OCI-M2 (cell line): ENCODE measurements at regions not wholly inside any gene's neighbourhood (a gene's known extent, or its start where the extent isn't known, plus 50 kb on each side); places are given as distances from the start of the nearest gene placed in this dataset.

Experiments used
- DNase-seq: peaks from one replicate; lab custom pipeline; 2025; ENCODE audit not compliant: unreplicated experiment; lab: John Stamatoyannopoulos, UW

GRCh38 chr4:141395919-141396318 lies 175.2 kb downstream of the ZNF330 start:
- DNase-seq: no peak

GRCh38 chr4:141402712-141403111 lies 182.0 kb downstream of the ZNF330 start:
- DNase-seq: no peak

GRCh38 chr4:141403782-141404181 lies 183.1 kb downstream of the ZNF330 start:
- no peak for DNase-seq

- no peak for DNase-seq
Observed at GRCh38 chr4:141406237-141406636, 185.5 kb downstream of the ZNF330 start.

DNA sequence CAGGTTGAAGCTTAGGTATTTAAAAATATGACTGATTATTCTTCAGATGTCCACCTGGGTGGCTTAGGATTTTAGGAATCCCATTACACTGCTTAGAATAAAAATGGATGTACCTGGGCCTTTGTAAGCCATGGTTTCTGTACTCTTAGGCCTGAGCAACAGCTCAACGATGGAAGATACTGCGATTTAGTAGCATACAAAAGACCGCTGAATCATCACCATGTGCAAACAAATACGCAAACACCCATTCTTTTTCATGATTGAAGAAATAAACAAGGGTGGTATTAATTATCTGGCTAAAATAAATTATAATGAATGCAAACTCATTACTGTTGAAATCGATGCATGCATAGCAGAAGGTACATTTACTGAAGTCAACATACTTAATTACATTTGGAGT lies 188.9 kb downstream of the ZNF330 start:
- no peak for DNase-seq

DNA sequence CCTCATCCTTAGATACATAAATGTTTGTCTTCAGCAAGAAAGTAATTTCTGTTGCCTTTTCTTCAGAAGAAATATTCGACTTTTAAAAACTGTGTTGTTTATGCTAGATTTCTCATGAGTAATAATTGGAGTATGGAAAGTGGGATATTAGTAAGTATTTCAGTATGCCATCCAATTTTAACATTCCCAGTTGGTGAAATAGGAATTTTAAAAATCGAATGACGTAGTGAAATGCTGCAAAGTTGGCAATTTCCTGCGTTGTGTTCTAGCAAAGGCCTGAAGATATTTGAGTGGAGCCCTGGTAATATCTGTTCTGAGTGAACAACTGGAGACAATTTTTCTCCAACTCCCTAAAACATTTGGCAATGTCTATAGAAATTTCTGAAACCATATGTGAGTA lies 190.1 kb downstream of the ZNF330 start:
- no peak for DNase-seq

GRCh38 chr4:141411936-141412335 lies 191.2 kb downstream of the ZNF330 start:
- DNase-seq: no peak

DNA sequence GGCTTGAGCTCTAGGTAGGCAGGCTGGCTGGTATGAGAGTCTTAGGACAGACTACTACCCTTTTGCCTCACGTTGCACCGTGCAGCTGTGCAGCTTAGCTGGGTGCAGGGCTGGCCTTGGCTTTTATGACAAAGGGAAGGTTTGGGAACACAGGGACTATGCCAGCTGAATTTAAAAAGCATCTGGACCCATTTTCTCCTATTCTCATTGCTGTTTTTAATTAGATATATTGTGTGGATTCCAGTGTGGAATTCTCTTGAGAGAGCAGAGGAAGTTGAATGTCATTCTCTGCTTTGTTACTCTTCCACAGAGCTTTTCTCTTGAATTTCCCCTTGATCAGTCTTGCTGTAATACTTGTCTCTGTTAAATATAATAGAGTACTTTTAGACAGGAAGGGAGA lies 192.7 kb downstream of the ZNF330 start:
- DNase-seq: no peak

GRCh38 chr4:141415651-141416050 lies 195.0 kb downstream of the ZNF330 start:
- no peak for DNase-seq

DNA sequence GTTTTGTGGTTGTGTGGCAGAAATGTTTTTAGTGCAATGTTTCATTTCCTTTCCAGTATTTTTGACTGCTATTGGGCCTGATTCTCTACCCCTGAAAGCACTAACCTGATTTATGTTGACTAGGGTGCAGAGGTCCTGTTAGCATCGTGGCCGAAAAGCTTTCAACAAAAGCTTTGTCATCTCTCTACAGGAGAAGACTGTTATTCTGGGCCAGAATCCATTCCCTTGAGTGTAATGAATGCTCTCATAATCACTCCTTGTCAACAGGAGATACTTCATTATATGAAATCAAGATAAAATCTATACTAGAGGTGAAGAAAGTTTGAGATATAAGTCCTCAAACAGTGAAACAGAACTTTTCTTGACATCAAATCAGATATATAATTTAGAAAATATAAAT lies 195.5 kb downstream of the ZNF330 start:
- DNase-seq: no peak

- DNase-seq: no peak
Observed at GRCh38 chr4:141416677-141417363, 196.1 kb downstream of the ZNF330 start.

- DNase-seq: no peak
Observed at GRCh38 chr4:141417387-141417786, 196.7 kb downstream of the ZNF330 start.

- no peak for DNase-seq
Observed at GRCh38 chr4:141425124-141425523, 204.4 kb downstream of the ZNF330 start.

DNA sequence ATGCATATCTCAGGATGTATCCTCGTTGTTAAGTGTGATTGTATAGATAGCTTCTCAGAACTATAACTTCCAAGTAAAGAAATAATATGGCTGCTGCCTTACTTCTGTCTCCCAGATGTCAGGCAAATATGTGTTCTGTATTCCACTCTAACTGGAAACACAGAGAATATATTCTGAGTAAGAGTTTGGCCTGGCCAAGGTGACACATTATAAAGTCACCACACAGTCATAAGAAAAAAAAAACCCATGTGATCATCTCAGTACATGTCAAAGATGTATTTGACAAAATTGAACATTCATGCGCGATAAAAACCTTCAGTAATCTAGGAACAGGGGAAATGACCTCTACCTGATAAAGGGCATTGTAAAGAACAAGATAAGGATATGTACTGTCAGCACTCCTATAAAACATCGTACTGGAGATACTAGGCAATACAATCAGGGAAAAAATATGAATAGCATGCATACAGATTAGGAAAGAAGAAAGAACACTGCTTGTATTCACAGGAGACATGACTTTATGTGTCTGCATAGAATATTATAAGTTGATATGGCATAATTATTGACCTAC lies 207.1 kb downstream of the ZNF330 start:
- DNase-seq: no peak

- DNase-seq: no peak
Observed at GRCh38 chr4:141429933-141430332, 206.4 kb upstream of the IL15 start.

- no peak for DNase-seq
Observed at GRCh38 chr4:141430686-141431085, 205.7 kb upstream of the IL15 start.

GRCh38 chr4:141432000-141432712 lies 204.2 kb upstream of the IL15 start:
- DNase-seq: no peak

- DNase-seq: no peak
Observed at GRCh38 chr4:141435446-141436225, 200.7 kb upstream of the IL15 start.

DNA sequence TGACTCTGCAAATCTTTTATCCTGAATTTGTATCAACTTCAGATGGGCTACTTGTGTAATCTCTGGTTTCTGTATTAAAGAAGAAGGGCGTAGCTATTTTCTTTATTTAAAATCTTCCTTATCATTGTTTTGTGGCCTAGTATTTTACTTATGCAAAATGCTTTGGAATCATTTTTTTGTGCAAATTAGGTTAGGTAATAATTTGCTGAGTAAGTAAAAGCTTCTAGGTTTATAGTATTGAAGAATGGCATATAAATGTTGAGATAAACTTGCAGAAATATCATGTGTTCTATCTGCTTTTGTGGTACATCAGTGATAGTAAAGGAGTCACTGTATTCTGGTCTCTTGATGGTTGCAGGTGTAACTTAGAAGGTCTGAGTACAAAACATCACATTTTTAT lies 197.2 kb upstream of the IL15 start:
- DNase-seq: no peak

DNA sequence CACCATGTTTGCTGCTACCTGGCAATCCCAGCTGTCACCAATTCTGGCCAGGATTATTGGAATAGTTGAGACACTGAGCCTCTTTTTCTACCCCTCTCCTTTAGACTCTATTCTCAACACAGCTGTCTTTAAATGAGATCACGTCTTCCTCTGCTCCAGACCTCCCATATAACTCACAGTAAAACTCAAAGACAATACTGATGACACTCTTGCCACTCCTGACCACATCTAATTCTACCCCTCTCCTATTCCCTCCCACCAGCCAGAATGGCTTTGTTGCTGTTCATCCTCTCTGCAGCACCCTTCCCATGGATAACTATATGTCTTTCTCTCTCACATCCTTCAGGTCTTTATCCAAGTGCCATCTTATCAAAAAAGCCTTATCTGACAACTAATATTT lies 188.6 kb upstream of the IL15 start:
- DNase-seq: no peak

GRCh38 chr4:141448490-141448889 lies 187.9 kb upstream of the IL15 start:
- DNase-seq: no peak

- no peak for DNase-seq
Observed at GRCh38 chr4:141449927-141450326, 186.5 kb upstream of the IL15 start.
